SK-N-SH (cell line): ENCODE measurements at regions not wholly inside any gene's neighbourhood (a gene's known extent, or its start where the extent isn't known, plus 50 kb on each side); places are given as distances from the start of the nearest gene placed in this dataset.

Experiments used
- CTCF ChIA-PET: fragments of 300-600, 350-600 bp; formaldehyde crosslinking; extraction: SDS; loops from one replicate; lab custom pipeline; 2021; lab: Yijun Ruan, JAX
- POLR2A ChIA-PET: fragments of 350-600 bp; sonication (Branson Sonifier 250); formaldehyde crosslinking; extraction: SDS; loops from one replicate; lab custom pipeline; 2020; ENCODE audit warnings: antibody characterized with exemption, inconsistent platforms; lab: Yijun Ruan, JAX
- DNase-seq: peaks from one replicate; pipeline ENCODE4 v3.0.0; 2012
- H2AFZ ChIP-seq: fragments of 200-600 bp; sonication (generic); 2 replicates; pipeline ENCODE4 v1.8.1; 2016; ENCODE audit warnings: antibody characterized with exemption, mild to moderate bottlenecking, low read depth
- H3F3A ChIP-seq: fragments of 200-600 bp; sonication (generic); replicated peaks from 2 replicates; pipeline ENCODE3; 2016; ENCODE audit warnings: antibody characterized with exemption, mild to moderate bottlenecking; ENCODE audit not compliant: insufficient read depth
- H3K27ac ChIP-seq, 2 experiments: fragments of 200-500 bp in 1 of 2; fragments of 200-600 bp in 1 of 2; sonication (Bioruptor generic) in 1 of 2; sonication (generic), shearing (Covaris generic) in 1 of 2; 2 replicates each; pipeline versions ENCODE4 v1.5.1 to v1.6.1; 2014 to 2016; ENCODE audit warnings: low read depth in 2 of 2, inconsistent platforms in 1 of 2, low read length in 1 of 2, mild to moderate bottlenecking in 1 of 2, mixed read lengths in 1 of 2
- H3K27me3 ChIP-seq: fragments of 200-600 bp; sonication (generic), shearing (Covaris generic); 2 replicates; pipeline ENCODE4 v1.6.1; 2016; ENCODE audit warnings: mixed run types; ENCODE audit not compliant: insufficient read depth
- H3K36me3 ChIP-seq, 2 experiments: fragments of 200-500 bp in 1 of 2; fragments of 200-600 bp in 1 of 2; sonication (Bioruptor generic) in 1 of 2; sonication (generic) in 1 of 2; replicated peaks in 1 of 2; 2 replicates each; pipeline versions ENCODE3 to v1.5.1; 2014 to 2016; ENCODE audit warnings: low read length in 1 of 2, mild to moderate bottlenecking in 1 of 2; ENCODE audit not compliant: insufficient read depth in 2 of 2, control insufficient read depth in 1 of 2
- H3K4me1 ChIP-seq, 2 experiments: fragments of 200-500 bp in 1 of 2; fragments of 200-600 bp in 1 of 2; sonication (Bioruptor generic) in 1 of 2; sonication (generic), shearing (Covaris generic) in 1 of 2; 2 replicates each; pipeline versions ENCODE4 v1.5.1 to v1.6.1; 2014 to 2016; ENCODE audit warnings: low read depth in 1 of 2, low read length in 1 of 2, mixed run types in 1 of 2; ENCODE audit not compliant: insufficient read depth in 2 of 2, control insufficient read depth in 1 of 2
- H3K4me2 ChIP-seq: fragments of 200-600 bp; sonication (generic), shearing (Covaris generic); 2 replicates; pipeline ENCODE4 v1.6.1; 2017; ENCODE audit warnings: mixed run types
- H3K4me3 ChIP-seq, 2 experiments: fragments of 200-500 bp in 1 of 2; fragments of 200-600 bp in 1 of 2; sonication (Bioruptor generic) in 1 of 2; sonication (generic), shearing (Covaris generic) in 1 of 2; 2 replicates each; pipeline versions ENCODE4 v1.5.1 to v1.8.1; 2014 to 2016; ENCODE audit warnings: low read depth in 2 of 2, inconsistent platforms in 1 of 2, low read length in 1 of 2, mild to moderate bottlenecking in 1 of 2, mixed read lengths in 1 of 2, moderate library complexity in 1 of 2
- H3K79me2 ChIP-seq: fragments of 200-600 bp; sonication (generic); 2 replicates; pipeline ENCODE4 v1.8.1; 2017; ENCODE audit warnings: mild to moderate bottlenecking; ENCODE audit not compliant: insufficient read depth
- H3K9ac ChIP-seq: fragments of 200-600 bp; sonication (generic); 2 replicates; pipeline ENCODE4 v1.6.1; 2017; ENCODE audit warnings: mixed run types
- H3K9me2 ChIP-seq: fragments of 200-600 bp; sonication (generic); 2 replicates; pipeline ENCODE4 v1.6.1; 2017; ENCODE audit warnings: mixed run types
- H3K9me3 ChIP-seq: fragments of 200-600 bp; sonication (generic); 2 replicates; pipeline ENCODE4 v1.6.1; 2017; ENCODE audit warnings: mixed run types, mild to moderate bottlenecking, moderate library complexity
- H4K20me1 ChIP-seq: fragments of 200-600 bp; sonication (generic); 2 replicates; pipeline ENCODE4 v1.6.1; 2017; ENCODE audit warnings: mild to moderate bottlenecking, mixed run types; ENCODE audit not compliant: insufficient read depth
- CHD2 ChIP-seq: fragments of 150-350 bp; IDR thresholded peaks from 2 replicates; pipeline ENCODE4 v1.6.1; 2018; ENCODE audit warnings: low read length; ENCODE audit not compliant: partially characterized antibody
- FOSL2 ChIP-seq: IDR thresholded peaks from 2 replicates; pipeline ENCODE4 v1.4.0; 2012; ENCODE audit warnings: low read depth, mild to moderate bottlenecking, moderate library complexity, borderline replicate concordance
- FOXJ3 ChIP-seq: sonication (generic); formaldehyde crosslinking; IDR thresholded peaks from 2 replicates; pipeline ENCODE4 v1.5.1; 2020; ENCODE audit warnings: mild to moderate bottlenecking, missing genetic modification reagents
- FOXM1 ChIP-seq: IDR thresholded peaks from 2 replicates; pipeline ENCODE4 v1.4.0; 2012; ENCODE audit warnings: low read depth, mild to moderate bottlenecking
- GABPA ChIP-seq: IDR thresholded peaks from 2 replicates; pipeline ENCODE4 v1.4.0; 2012; ENCODE audit warnings: low read depth, mild to moderate bottlenecking
- GATA2 ChIP-seq: sonication (generic); formaldehyde crosslinking; IDR thresholded peaks from 2 replicates; pipeline ENCODE4 v1.5.0; 2020; ENCODE audit warnings: mild to moderate bottlenecking, missing genetic modification reagents
- MEF2A ChIP-seq: IDR thresholded peaks from 2 replicates; pipeline ENCODE4 v1.4.0; 2012; ENCODE audit warnings: low read depth, borderline replicate concordance
- MXI1 ChIP-seq: IDR thresholded peaks from 2 replicates; pipeline ENCODE4 v1.6.1; 2012; ENCODE audit warnings: mild to moderate bottlenecking, low read depth, low read length, improper control_type of control experiment
- NFIC ChIP-seq: IDR thresholded peaks from 2 replicates; pipeline ENCODE4 v1.4.0; 2012; ENCODE audit warnings: borderline replicate concordance
- NRF1 ChIP-seq: IDR thresholded peaks from 2 replicates; pipeline ENCODE4 v1.6.1; 2012; ENCODE audit warnings: low read depth, mild to moderate bottlenecking, low read length
- PBX3 ChIP-seq: IDR thresholded peaks from 2 replicates; pipeline ENCODE4; 2012
- POLR2AphosphoS5 ChIP-seq: IDR thresholded peaks from 2 replicates; pipeline ENCODE4 v1.6.1; 2012; ENCODE audit warnings: low read depth, low read length
- RCOR1 ChIP-seq: fragments of 150-350 bp; IDR thresholded peaks from 2 replicates; pipeline ENCODE4 v1.6.1; 2017; ENCODE audit warnings: antibody characterized with exemption, low read length
- REST ChIP-seq: IDR thresholded peaks from 2 replicates; pipeline ENCODE4 v1.6.1; 2012; ENCODE audit warnings: mild to moderate bottlenecking, low read depth, low read length, moderate library complexity
- RXRA ChIP-seq: IDR thresholded peaks from 2 replicates; pipeline ENCODE4 v1.4.0; 2012; ENCODE audit warnings: low read depth, mild to moderate bottlenecking, borderline replicate concordance
- SIN3A ChIP-seq: IDR thresholded peaks from 2 replicates; pipeline ENCODE4 v1.6.1; 2012; ENCODE audit warnings: low read depth, mild to moderate bottlenecking, low read length, moderate library complexity, borderline replicate concordance
- SMC3 ChIP-seq: IDR thresholded peaks from 2 replicates; pipeline ENCODE4 v1.6.1; 2012; ENCODE audit warnings: low read depth, low read length, improper control_type of control experiment
- YY1 ChIP-seq: IDR thresholded peaks from 2 replicates; pipeline ENCODE4 v1.4.0; 2012; ENCODE audit warnings: low read depth, mild to moderate bottlenecking
- WGBS: methylation state at CpG from one replicate; pipeline ENCODE4 v1.1.6; 2017; ENCODE audit warnings: low lambda C conversion rate; 5-methylcytosine and 5-hydroxymethylcytosine counted together
- TF ChIP-seq, protein P1 (sequence below): IDR thresholded peaks from 2 replicates; pipeline ENCODE4 v1.4.0; 2012; ENCODE audit warnings: low read depth, borderline replicate concordance

DNA sequence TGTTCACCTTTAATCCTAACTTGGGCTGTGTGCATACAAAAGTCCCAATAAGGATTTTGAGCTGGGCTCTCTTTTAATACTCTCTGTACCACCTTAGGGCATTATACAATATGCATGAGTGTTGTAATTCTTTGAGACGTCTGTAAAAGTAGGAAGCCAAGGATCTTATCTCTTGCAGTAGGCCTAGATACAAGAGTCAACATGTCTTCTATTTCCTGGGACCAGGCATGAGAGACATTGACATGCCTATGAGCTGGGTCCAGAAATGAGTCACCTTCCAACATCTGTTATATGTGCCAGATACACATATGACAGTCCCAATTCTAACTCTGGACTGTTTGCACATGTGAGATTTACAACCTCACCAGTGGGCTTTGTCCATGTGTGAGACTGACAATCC, 1911.2 kb downstream of the TP53TG3F start:
- no peaks in the 10 kb centered on the region for H3K36me3 ChIP-seq
- no peaks in the 10 kb centered on the region for H3K4me1 ChIP-seq
- H3K4me2 ChIP-seq = no peak overlapping the region
- H3K27me3 ChIP-seq = no peaks in the 10 kb centered on the region
- H3F3A ChIP-seq = no peaks in the 10 kb centered on the region
- no peak for TF ChIP-seq RXRA
- TF ChIP-seq NRF1 = no peak
- no peak for TF ChIP-seq MXI1
- TF ChIP-seq FOXM1 = no peak
- no peak for TF ChIP-seq MEF2A
- TF ChIP-seq NFIC = no peak
- no peak for TF ChIP-seq PBX3
- TF ChIP-seq REST = no peak
- TF ChIP-seq SIN3A = no peak
- TF ChIP-seq RCOR1 = no peak
- TF ChIP-seq GATA2 (CRISPR knock-in tag) = no peak
- TF ChIP-seq SMC3 = no peak
- TF ChIP-seq FOSL2 = no peak
- TF ChIP-seq POLR2AphosphoS5 = no peak
- no peak overlapping the region for H3K4me3 ChIP-seq
- ChIA-PET CTCF (no interaction called here), POLR2A (no interaction called here)
- no peaks in the 10 kb centered on the region for H3K9me2 ChIP-seq
- no peaks in the 10 kb centered on the region for H4K20me1 ChIP-seq
- 0% methylated on average over 1 of the region's 1 CpG for WGBS
- no peaks in the 10 kb centered on the region for H3K79me2 ChIP-seq
- no peak for DNase-seq
- no peak overlapping the region for H3K9ac ChIP-seq
- no peak overlapping the region for H2AFZ ChIP-seq
- H3K27ac ChIP-seq = no peak overlapping the region
- no peaks in the 10 kb centered on the region for H3K9me3 ChIP-seq

GRCh38 chr16:35377142-35377541, 1917.7 kb downstream of the TP53TG3F start:
- ChIA-PET POLR2A (no interaction called here), CTCF (interaction anchor here (1.0 to 2.8 kb wide), 2 partner anchors 14 to 22 kb away, joined by 4 to 14 read pairs; no protein-coding TSS in a partner anchor)
- no peaks in the 10 kb centered on the region for H3K27me3 ChIP-seq
- no peaks in the 10 kb centered on the region for H3F3A ChIP-seq
- no peaks in the 10 kb centered on the region for H4K20me1 ChIP-seq
- no peaks in the 10 kb centered on the region for H3K9me3 ChIP-seq
- no peaks in the 10 kb centered on the region for H3K79me2 ChIP-seq
- no peak for DNase-seq
- no peak overlapping the region for H3K9ac ChIP-seq
- no peak overlapping the region for H2AFZ ChIP-seq
- no peaks in the 10 kb centered on the region for H3K36me3 ChIP-seq
- no peaks in the 10 kb centered on the region for H3K9me2 ChIP-seq
- no peak overlapping the region for H3K4me3 ChIP-seq
- no peak overlapping the region for H3K4me2 ChIP-seq
- H3K4me1 ChIP-seq = no peaks in the 10 kb centered on the region
- WGBS = 0% methylated on average over 2 of the region's 2 CpGs
- H3K27ac ChIP-seq = no peak overlapping the region
- TF ChIP-seq PBX3 (no peak), YY1 (no peak), SMC3 (no peak), CHD2 (no peak), MXI1 (no peak), GABPA (no peak), NRF1 (no peak), FOXJ3 (CRISPR knock-in tag) (no peak)
- TF ChIP-seq, protein P1, sequence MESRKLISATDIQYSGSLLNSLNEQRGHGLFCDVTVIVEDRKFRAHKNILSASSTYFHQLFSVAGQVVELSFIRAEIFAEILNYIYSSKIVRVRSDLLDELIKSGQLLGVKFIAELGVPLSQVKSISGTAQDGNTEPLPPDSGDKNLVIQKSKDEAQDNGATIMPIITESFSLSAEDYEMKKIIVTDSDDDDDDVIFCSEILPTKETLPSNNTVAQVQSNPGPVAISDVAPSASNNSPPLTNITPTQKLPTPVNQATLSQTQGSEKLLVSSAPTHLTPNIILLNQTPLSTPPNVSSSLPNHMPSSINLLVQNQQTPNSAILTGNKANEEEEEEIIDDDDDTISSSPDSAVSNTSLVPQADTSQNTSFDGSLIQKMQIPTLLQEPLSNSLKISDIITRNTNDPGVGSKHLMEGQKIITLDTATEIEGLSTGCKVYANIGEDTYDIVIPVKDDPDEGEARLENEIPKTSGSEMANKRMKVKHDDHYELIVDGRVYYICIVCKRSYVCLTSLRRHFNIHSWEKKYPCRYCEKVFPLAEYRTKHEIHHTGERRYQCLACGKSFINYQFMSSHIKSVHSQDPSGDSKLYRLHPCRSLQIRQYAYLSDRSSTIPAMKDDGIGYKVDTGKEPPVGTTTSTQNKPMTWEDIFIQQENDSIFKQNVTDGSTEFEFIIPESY = no peak
